Activated CD4-positive, CD25-positive, alpha-beta regulatory T cell treated with anti-CD3 and anti-CD28 coated beads, Interleukin-2, amount 50 U/mL, for 24 hours (primary cell): ENCODE measurements at regions not wholly inside any gene's neighbourhood (a gene's known extent, or its start where the extent isn't known, plus 50 kb on each side); places are given as distances from the start of the nearest gene placed in this dataset.
"Not testable (repeated sequence)": the region's sequence is repeated elsewhere in the genome, so short reads cannot be mapped to it uniquely, and the experiment has no call there.

Experiments used
- ATAC-seq, 2 donors: fragments of 150-1000 bp; cut with Tn5 transposase; one replicate each; pipeline ENCODE4 v1.10.0; 2021; ENCODE audit warnings: mild to moderate bottlenecking in 1 of 2, moderate library complexity in 1 of 2

DNA sequence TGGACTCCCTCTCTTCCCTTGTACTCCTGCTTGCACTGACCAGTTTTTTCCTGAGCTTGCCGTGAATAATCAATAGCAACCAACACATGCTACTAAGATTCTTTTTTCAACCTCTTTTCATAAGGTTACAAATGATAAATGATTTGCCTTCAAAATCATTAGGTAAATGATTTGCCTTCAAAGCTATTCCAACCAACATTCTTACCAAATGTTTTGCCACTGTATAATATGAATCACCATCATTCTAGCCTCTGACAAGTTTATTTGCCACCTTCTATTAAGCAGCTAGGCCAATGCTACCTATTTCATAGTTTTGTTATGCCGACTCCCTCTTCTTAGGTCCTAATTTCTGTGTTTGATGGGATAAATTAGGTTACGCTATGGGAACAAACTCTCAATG lies 385.1 kb downstream of the DTWD2 start:
- no peak for ATAC-seq

DNA sequence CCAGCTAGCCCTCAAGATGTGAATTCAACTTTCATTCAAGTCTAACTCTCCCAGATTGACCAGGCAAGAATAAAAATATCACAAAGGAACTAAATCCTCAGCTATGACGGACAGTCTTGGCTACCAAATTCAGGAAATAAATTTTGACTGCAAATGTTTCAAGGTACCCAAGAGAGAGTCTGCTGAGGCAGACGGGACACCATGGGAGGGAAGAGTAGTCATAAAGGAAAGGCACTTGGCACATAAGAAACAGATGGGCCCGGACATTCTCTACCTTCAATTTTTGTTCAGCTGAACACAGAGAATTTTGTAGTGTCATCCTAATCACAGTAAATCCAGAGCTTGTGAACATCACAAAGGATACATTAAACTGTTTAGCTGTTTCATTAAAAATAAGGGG lies 390.0 kb downstream of the DTWD2 start:
- no peak for ATAC-seq

DNA sequence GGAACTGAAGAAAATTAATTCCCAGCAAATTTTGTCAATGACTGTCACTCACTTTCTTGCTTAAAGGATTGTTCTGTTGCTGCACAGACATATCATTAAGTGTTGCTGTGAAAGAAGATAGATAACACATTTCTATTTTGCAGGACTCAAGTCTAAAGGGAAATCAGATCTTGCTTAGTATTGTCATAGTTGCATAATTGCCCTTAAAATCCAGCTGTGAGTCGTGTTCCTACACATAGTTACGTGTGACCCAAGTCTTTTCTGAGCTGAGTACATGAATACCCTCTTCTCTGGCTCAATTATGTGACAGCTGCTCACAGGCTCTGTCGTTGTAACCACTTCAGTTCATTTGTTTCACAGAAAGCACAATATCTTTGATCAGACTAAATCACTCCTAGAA lies 390.8 kb downstream of the DTWD2 start:
- no peak for ATAC-seq

DNA sequence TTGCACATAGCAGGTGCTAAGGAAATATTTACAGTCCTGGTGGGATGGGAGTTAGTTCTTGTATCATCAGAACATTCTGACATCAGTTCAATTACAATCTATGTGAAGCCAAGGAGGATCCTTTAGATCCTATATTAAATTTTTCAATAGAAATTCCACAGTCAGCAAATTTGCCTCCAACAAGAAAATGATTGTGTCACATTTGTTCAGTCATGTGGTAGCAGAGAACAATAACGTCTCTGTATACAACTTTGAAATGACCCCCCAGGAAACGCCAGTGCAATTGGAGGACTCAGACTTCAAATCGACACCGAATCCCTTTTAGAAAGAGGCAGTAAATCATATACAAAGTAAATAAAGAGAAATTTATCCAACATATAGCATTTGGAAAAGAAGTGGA lies 392.1 kb downstream of the DTWD2 start:
- ATAC-seq, result no peak

DNA sequence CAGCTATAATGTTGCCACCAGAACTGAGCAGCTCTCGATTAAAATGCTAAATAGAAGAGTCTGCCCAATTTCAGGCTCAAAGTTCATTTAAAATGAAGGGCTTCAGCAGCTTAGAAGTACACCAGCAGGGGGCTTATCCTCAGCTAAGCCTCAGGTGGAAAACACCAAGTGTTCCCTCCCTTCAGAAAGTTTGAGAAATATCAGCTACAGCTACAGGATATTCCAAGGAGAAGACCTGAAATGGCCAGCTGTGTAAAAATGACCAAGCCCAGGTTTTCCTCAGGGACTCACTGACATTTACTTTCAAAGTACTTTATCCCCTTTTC lies 395.4 kb downstream of the DTWD2 start:
- no peak for ATAC-seq

DNA sequence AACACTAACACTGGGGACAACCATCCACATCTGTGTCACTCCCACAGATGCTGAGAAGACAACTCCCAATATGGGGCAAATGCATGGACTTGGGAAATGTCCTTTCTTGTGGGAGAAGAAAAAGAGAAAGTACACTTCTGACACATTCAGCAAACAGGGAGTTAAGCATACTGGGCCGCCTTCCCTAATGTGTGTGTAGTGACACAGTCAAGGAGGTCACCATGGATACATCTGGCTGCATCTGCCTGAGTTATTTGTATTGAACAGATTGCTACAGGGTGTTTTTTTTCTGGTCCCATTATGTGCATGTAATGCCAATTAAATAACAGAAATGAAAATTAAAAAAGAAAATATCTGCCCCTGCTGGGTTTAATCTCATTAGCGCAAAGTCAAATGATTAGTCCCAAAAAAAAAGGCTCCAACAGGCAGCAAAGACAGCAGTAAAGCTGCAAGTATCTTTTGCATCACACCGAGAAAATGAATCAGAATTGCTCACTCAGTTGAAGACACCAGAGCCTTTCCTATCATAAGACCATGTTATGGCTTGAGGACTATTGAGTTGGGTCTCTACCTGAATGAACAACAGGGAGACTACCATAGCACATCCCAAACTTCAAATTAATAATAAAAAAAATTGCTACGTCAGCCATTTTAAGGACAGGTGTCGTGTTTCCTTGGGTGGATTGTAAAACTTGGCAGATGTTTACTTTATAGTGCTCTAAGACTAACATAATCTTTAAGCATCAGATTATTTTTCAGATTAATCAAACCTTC lies 395.9 kb downstream of the DTWD2 start:
- ATAC-seq, result no peak

DNA sequence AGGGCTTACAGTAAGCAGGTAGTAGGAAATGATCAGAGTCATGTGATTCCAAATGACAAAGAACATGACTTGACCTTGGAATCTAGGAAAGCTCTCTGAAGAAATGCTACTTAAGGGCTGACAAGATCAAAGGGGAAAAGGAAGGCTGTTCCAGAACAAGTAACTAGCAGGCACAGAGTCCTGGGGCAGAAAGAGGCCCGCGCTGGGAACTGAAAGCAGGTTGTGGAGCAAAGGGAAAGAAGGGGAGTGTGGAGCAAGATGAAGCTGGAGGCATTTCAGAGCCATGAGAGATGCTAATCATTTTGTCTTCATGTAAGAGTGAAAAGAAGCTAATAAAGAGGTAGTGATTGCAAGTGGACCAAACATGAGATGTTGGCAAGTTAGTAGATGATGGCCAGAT lies 397.5 kb downstream of the DTWD2 start:
- ATAC-seq, result no peak

DNA sequence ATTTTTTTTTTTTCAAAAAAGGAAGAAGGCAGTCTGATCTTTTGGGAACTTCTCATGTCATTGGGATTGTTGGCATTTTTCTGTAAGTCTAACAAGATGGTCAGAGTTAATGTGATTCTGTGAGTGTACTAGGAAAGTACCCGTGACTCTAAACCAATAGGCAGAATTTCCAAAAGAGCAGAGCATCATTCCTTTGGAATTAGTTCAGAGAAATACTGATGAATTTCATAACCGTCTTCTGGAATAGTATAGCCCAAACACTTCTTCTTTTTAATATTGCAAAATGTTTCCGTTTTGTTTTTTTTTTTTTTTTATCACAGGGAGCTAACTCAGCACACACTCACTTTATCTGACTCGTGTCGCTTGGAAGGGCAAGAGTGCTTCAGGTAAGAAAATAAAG lies 407.4 kb downstream of the DTWD2 start:
- ATAC-seq, result no peak

DNA sequence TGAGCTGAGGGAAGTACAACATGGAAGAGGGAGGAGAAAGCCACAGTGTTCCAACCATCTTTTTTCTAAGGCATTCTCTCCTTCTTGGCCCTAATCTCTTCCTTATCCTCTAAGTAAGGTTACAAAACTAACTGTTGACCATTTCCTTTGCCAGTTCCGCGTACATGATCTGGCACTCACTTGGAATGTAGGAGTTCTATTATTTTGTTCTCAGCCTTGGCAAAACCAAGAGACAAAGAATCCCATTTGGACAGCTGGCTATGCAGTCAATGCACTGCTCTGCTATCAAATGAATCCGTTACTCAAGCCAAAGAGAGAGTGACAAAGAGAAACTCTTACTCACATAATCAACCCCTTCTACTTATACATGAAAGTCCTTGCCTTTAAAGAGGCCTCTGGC lies 410.3 kb downstream of the DTWD2 start:
- no peak for ATAC-seq

DNA sequence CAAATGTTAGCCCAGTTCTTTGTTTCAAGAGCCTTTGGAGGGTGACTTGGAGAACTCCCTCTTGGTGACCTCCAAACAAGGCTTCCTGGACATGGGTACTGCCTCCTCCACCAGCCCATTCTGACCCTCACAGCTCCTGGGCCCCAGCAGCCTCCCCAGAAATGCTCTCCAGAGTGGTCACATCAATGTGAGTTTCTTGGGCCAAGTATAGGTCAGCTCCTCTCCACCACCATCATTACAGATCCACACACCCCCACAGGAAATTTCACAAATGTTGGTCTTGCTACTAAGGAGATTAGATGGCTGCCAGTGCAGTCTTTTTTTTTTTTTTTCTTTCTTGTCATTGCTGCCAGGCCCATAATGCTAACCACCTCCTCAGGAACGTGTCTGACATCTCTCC lies 410.7 kb downstream of the DTWD2 start:
- ATAC-seq, result no peak

DNA sequence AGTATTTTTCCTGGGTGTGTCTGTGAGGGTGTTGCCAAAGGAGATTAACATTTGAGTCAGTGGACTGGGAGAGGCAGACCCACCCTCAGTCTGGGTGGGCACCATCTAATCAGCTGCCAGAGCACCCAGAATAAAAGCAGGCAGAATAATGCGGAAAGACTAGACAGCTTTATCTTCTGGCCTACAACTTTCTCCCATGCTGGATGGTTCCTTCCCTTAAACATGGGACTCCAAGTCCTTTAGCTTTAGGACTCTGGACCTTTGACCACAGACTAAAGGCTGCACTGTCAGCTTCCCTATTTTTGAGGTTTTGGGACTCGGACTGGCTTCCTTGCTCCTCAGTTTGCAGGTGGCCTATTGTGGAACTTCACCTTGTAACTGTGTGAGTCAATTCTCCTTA lies 418.1 kb downstream of the DTWD2 start:
- not testable (repeated sequence) for ATAC-seq

DNA sequence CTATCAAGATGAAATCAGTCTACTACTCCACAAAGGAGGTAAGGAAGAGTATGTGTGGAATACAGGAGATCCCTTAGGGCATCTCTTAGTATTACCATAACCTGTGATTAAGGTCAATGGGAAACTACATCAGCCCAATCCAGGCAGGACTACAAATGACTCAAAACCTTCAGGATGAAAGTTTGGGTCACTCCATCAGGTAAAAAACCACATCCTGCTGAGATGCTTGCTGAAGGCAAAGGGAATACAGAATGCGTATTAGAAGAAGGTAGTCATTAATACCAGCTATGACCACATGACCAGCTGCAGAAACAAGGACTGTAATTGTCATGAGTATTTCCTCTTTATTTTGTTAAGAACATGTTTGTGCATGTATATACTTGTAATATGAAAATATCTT lies 418.8 kb downstream of the DTWD2 start:
- not testable (repeated sequence) for ATAC-seq

DNA sequence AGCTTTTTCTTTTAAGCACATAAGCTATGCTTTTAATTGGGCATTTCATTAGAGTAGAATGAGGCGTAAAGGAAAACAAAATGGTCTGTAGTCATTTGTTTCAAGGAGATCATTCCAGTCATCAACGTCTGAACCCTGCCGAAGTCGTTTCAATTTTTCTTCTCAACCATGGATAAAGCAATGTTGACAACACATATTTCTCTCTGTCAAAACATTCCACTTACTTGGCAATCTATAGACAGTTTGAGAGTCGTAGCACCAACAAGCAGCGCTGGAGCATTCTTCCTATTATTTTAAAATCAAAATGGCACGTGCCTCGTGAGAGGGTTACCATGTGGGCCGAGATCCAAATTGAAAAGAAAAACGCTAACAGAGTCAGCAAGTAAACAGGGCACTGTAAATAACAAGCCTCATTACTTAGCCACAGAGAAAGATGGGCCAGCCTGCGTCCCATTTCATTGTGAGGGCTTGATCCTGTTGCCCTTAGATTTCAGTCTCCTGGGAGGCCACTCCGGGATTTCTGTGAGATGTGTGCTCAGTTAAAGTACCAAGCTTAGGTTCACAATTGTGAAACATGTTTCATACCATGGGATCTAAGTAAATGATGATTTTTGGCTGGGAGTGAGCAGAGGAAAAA lies 422.9 kb downstream of the DTWD2 start:
- no peak for ATAC-seq

DNA sequence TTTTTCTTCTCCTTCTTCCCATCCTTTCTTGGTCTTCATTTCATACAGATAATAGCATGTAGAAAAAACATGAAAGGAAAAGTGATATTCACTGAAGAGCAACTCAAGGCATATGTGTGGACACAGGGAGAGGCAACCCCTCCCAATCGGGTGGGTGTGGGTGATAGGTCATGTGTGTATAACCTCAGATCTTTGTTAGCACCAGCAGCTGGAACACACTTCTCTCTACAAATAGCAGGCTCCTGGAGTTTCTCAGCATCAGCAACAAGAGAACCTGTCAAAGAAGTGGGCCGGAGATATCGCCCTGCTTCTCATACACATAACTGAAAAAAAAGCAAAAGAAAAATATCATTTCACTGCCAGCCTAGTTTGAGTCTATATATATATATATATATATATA lies 426.4 kb downstream of the DTWD2 start:
- no peak for ATAC-seq

DNA sequence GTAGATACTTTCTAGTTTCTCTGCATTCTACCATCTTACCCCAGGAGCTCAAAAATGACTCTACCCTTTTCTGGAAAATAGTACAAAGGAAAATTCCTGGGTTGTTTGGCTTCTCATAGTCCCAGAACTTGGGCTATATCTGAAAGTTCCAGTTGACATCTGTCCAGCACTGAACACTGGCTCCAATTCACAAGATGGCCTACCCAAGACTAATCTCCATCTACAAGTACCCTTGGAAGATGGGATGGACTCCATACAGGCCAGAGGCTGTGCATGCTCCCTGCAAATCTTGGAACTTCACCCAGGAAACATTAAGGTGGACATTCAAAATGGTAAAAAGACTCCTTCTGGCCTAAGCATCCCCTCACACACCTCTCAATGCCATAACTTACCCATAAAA lies 427.1 kb downstream of the DTWD2 start:
- no peak for ATAC-seq

DNA sequence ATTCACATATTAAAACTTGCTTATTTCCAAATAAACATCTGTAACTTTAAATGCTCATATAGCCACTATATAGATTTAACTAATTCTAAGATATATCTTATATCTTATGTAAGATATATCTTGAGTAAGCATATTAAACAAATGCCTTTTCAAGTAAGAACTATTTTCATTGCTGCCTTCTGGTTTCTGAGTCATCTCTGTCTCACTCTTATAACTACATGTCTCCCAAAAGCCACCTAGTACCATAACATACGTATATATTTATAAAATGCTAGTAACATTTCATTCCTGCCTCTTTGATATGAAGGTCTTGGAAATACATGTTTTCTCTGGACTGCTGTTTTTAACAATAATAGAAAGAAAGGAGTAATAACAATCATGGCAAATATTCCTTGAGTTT lies 429.5 kb downstream of the DTWD2 start:
- no peak for ATAC-seq

DNA sequence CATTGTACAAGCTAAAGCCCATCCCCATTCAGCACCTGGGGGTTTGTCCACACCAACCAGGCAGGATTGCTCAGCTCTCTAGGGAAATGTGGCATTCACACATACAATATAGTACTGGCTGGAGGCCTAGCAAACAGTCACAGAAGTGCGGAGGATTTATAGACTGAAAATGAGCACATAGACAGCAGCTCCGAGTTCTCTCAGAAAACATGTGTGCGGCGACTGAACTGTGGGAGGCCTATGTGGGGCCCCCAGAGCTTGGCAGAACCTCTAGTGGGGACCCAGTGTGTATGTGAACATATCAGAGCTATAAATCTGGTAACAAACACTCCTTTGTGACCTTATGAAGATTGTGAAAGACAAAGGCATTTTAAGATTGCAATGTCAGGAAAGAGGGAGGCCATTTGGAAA lies 431.1 kb downstream of the DTWD2 start:
- no peak for ATAC-seq

DNA sequence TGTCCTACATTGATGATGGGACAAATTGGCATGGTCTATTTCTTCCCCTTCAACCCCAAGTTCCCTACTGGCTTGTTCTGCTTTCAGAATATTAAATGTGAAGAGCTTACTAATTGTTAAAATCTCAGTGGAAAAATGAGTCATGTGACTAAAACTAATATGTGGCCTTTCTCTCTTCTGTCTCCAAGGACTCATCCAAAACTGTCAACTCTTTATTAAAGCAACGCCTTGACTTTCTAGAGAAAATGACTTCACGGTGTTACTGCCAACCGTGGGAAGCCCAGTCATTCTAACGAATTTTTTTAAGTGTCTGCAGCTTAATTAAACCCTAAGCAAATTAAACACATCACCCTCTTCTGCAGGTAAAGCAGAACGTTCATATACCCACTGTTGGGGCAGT lies 431.6 kb downstream of the DTWD2 start:
- ATAC-seq, result no peak

DNA sequence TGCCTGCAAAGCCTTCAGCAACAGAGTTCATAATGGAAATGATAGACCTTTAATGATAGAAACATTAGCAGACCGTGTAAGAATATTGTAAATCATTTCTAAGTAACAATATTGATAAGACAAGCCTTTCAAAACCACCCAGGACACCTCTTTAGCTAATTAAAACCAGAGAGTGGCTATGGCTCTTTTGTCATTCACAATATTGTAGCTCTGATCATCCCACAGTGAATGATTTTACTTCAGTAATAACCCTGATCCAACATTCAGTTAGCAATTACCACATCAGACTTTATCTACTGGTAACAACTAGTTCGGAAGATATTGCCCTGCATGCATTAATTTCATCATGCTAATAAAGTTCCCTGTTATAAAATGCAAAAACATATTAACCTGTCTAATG lies 432.6 kb downstream of the DTWD2 start:
- ATAC-seq, result no peak

DNA sequence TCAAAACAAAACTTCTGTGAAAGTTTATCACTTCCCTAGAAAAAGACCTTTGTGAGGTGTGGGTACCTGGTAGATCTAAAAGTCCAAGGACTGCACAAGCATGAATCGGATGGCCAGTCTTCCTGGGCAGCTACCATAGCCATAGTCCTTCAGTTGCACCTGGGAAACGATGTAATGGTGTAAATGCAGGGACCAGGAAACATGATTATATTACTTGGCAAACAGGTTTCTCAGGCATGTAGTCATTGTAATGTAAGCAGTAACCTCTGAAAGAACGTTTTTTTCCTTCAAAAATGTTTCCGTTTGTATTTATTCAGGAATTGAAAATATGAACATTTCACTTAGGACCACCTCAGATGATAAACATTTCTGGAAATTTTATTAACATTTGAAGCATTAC lies 433.4 kb downstream of the DTWD2 start:
- no peak for ATAC-seq

DNA sequence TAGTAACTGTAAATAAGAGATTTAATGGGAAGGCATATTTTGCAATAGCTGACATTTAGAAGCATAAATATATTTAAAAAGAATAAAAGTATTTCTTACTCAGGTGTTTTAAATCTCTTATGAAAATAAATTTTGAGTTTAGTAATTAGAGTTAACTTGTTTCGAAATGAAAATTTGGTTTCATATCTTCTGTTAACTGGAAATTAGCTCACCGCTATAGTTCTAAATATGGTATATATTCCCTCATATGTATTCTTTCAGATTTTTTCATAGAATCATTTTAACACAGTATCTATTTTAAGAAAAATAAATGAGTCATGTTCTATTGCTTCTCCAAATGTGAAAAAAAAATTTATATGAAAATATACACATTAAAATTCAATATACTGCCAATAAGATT lies 434.1 kb downstream of the DTWD2 start:
- ATAC-seq, result no peak

DNA sequence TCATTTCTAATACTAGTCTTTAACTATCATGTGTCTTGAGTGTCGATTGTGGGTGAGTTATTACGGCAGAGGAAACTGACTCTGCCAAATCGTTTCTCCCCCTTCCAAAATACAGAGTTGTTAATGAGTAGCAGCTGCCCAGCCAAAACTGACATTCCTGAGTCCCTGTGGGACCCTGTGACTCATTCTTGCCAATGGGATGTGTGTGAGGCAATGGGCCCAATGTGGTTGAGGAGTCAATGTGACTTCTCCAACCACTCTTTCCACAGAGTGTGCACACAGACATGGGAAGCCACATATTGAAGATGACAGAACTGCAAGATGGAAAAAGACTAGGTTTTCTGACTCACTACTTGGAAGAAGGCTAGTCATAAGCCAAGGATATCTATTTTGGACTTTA lies 434.7 kb downstream of the DTWD2 start:
- ATAC-seq, result no peak

DNA sequence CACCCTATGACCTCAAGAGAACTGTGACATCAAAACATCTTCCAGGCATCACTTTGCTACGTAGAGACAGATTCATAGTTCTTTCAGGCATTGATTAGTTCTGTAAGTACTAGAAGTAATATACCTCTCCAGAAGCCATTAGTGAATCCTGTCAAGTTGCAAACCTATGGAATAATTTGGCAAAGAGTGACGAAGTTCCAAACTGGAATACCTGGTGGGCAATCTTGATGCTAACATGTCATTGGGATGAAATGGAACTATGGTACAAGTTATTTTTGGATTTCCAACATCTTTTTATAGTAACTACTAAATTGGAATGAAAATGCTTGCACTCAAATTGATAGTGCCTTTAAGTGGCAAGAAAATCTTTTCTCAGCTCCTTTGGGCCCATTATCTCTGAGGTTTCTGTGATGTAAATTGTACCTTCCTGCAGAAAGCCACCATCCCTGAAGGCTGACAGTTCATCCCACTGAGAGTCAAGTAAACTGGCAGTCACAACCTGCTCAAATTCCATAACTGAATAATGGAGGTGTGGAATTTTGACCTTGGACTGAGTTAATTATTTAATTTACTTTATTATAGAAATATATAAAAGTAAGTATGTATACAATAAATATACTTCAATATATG lies 435.5 kb downstream of the DTWD2 start:
- ATAC-seq, result no peak

DNA sequence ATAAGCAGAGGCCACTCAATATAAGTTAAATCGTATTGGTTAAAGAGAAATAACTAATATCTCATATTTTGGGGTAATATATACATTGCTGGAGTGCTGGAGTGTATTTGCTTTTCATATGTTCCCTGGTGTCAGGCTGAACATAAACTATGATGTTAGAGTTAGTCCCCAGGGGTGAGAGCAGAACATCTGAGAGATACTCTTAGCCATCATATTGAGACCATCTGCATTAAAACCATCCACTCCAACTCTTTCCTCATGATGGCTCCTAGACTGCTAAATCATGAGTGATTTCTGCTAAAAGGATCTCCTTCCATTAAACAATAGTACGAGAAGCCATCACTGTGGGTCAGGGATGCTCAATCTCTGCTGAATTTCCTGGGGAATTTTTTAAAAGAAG lies 436.2 kb downstream of the DTWD2 start:
- ATAC-seq, result no peak

DNA sequence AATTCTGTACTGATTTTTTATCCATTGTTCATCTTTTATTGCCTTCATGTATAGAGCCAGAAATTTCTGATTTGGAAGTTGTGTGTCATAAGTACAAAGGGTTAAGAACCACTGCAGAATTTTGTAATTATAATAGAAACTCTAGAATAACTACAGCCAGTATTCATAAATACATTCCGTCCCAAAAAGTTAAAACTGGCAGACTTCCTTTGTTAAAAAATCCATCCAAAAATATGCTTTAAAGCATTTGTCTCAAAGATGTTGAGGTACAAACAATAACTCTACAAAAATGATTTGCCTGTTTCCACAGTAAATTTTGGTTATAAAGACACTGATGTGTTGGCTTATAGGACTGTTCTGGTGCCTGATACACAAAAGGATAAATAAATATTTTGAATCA lies 436.6 kb downstream of the DTWD2 start:
- no peak for ATAC-seq
